Superior temporal gyrus (tissue), 1 donor: ENCODE measurements at regions not wholly inside any gene's neighbourhood (a gene's known extent, or its start where the extent isn't known, plus 50 kb on each side); places are given as distances from the start of the nearest gene placed in this dataset.
"Not testable (repeated sequence)": the region's sequence is repeated elsewhere in the genome, so short reads cannot be mapped to it uniquely, and the experiment has no call there.

Source experiments
- DNase-seq: peaks from one replicate; pipeline ENCODE4 v3.0.0-alpha.2; 2016; ENCODE audit errors: extremely low spot score

GRCh38 chr7:136533732-136534131 lies 334.7 kb upstream of the CHRM2 start:
- DNase-seq = no peak

- no peak for DNase-seq
These were observed 337.6 kb upstream of the CHRM2 start for GRCh38 chr7:136530831-136531230.

- DNase-seq = no peak
These were observed 340.1 kb upstream of the CHRM2 start for GRCh38 chr7:136528329-136528728.

GRCh38 chr7:136527554-136527953 lies 340.9 kb upstream of the CHRM2 start:
- DNase-seq = no peak

- DNase-seq = no peak
These were observed 341.9 kb upstream of the CHRM2 start for GRCh38 chr7:136526408-136527105.

DNA sequence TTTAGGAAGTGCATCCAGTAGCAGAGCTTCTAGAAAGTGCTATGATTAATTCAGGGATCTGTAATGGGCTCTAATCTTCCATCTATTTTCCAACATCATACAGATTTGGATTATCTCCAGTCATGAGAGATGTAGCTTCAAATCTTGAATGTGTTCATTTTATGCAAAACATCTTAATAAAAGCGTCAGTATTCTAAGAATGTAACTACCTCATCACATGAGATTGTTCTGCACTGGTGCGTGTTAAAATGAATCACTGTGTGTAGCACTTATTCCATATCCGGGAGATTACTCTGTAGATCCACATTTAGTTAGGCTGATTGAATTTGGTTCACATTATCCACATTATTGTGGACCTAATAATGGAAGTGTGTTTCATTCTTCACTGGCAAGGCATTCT lies 344.9 kb upstream of the CHRM2 start:
- DNase-seq = no peak

DNA sequence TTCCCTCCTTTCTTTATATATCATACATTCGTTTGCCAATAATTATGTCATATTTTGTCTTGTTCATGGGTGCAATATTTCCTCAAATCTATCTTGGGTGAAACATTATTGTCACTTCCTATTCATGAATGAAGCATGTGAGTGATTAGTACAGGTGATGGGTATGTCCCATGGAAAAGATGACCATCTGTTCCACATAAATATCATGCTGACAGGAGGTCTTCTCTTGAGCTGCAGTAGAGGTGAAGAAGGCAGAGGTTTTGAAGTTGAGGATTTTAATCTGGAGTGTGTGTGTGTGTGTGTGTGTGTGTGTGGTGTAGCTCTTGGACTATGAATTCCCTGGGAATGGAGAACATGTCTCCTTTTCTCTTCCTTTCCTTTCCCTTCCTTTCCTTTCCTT lies 350.5 kb upstream of the CHRM2 start:
- no peak for DNase-seq

DNA sequence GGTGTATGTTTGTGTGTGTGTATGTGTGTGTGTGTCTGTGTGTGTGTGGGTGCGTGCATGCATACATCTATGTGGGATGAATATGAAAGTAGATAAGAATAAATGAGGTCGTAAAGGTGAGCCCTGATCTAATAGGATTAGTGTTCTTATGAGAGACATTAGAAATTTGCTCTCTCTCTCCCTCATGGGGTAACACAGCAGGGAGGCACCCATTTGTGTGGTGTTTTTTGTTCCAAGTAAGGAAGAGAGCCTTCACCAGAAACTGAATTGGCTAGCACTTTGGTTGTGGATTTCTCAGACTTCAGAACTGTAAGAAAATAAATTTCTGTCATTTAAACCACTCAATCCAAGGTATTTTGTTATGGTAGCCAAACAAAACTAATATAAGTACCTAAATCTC lies 353.7 kb upstream of the CHRM2 start:
- DNase-seq = no peak

DNA sequence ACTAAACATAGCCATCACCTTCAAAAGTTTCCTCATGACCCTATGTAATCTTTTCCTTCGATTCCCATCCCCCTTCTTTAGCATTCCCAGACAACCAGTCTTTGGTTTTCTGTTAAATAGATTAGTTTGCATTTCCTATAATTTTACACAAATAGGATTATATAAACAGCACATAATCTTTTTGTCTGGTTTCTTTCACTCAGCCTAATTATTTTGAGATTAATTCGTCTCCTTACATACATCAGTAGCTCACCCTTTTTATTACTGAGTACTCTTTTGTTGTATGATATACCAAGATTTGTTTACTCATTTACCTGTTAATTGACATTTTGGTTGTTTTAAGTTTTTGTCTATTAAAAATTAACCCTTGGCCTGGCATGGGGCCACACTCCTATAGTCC lies 354.7 kb upstream of the CHRM2 start:
- DNase-seq = no peak

GRCh38 chr7:136509466-136509865 lies 359.0 kb upstream of the CHRM2 start:
- DNase-seq = no peak

GRCh38 chr7:136502162-136502561 lies 366.3 kb upstream of the CHRM2 start:
- no peak for DNase-seq

DNA sequence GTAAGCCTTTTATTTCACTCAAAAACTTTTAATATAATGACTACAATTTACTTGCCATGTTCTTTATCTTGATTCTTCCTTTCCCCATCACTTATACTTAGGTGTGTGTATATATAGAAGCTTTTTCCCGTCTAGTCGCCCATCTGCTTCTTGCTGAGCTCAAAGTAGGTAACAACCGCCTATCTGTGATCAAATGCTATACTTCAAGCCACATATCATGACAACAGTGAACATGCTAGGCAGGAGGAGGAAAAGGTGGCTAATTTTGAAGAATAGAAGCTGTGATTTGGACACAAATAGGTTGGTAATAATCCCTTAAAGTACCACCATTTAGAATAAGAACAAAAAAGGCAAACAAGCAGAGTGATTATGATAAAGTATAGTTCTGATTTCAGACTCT lies 367.3 kb upstream of the CHRM2 start:
- no peak for DNase-seq

DNA sequence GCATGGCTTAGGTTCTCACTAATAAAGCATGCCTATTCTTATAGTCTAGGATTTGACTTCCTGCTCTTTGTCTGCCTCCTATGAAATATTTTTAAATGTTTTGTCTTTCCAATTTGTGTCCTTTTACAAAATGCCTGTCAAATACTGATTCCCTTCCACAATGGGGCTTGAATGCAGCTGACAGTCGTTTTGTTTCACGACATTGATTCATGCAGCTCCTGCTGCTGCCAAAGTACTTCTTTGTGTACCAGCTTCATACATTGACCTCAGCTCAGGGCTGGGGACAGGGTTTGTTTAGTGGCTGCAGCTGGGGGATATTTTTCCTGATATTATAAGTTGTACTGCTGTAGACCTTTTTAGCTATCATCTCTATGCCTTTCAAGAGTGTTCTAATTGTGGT lies 371.9 kb upstream of the CHRM2 start:
- peak; percentile 53 for DNase-seq

DNA sequence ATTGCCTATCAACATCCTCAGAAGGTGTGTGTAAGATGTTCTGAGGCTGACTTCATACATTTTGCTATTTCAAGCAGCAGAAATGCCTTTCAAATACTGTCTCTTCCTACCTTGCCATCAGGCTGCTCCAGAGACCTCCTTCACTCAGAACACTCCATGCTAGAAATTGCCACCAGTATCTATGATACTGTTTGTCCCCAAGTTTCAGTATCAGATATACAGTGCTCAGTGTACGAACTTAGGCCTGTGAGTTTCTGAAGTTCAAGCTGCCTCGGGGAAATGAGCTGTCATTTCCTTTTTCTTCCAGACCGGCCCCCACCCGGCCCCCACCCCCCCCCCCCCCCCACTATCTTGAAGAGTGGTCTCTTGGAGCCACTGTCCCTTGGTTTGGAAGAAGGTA lies 373.4 kb upstream of the CHRM2 start:
- no peak for DNase-seq

GRCh38 chr7:136492366-136492765 lies 376.1 kb upstream of the CHRM2 start:
- DNase-seq = no peak

DNA sequence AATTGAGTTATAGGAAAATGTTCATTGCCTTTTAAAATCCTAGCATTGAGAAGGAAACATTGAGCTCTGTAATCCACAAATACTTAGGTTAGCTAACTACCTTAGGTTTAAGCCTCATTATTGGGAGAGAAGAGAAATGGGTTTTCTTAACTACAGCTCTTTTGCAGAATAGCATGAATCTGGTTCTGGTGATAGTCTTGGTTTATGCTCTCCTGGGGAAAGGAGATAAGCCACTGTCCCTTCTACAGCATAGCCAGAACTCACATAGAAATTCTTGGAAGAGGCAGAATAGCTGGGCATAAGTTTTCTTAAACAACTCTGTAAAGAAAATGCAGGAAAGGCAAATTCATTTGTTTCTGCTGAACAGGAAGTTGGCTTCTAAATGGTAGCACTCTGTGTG lies 378.6 kb upstream of the CHRM2 start:
- no peak for DNase-seq

DNA sequence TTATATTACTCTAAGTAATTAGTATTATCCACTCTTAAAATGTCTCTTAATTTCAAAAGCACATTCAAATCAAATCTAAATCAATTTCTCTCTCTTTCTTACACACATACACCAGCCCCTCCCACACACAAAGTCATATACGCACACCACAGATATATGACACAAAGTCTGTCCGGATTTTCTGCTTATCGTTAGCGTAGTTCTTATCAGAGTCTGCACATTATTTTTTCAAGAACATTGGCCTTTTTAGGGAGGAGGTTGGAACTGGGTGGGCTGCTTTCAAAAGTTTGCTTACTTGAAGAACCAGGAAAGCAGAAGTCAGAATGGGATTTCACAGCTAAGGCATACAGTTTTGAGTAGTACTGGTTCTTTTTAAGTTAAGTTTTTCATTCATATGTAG lies 387.6 kb upstream of the CHRM2 start:
- no peak for DNase-seq

DNA sequence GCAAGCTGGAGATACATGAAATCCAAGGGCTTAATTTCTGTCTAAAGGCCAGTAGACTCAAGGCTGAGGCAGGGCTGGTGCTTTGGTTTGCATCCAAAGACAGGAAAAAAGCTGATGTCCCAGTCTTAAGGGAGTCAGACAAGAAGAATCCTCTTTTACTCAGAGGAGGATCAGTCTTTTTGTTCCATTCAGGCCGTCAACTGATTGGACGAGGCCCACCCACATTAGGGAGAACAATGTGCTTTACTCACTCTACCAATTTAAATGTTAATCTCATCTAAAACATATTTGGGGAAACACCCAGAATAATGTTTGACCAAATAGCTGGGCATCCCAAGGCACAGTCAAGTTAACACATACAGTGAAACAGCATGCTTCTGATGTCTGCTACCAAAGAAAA lies 388.5 kb upstream of the CHRM2 start:
- DNase-seq = no peak

- DNase-seq = no peak
These were observed 398.3 kb upstream of the CHRM2 start for GRCh38 chr7:136470179-136470578.

DNA sequence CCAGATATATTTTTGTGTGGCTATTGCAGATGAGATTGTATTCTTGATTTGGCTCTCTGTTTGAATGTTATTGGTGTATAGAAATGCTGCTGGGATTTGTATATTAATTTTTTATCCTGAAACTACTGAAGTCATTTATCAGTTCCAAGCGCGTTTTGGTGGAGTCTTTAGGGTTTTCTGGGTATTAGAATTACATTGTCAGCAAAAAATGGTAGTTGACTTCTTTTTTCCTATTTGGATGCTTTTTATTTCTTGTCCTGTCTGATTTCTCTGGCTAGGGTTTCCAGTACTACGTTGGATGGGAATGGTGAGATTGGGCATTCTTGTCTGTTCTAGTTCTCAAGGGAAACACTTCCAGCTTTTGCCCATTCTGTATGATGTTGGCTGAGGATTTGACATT lies 415.5 kb upstream of the CHRM2 start:
- DNase-seq = no peak

DNA sequence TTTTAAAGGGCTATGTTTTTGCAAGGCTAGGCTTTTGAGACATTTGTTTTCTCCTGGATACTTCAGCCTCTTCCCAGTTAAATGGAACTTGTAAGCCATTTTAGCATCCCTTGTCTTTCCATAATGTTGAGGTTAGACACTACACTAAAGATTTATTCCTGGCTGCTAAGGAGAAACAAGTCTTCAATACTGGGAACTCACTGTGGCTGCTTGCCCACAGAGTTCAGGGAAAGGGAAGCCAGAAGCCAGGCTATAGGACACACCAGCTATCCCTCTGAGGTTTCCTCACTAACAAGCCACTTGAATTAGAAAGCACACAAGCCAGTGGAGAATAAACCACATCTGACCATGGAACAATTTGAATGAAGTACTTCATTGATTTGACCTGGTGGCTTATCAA lies 421.7 kb upstream of the CHRM2 start:
- DNase-seq = no peak

GRCh38 chr7:136441835-136442234 lies 426.6 kb upstream of the CHRM2 start:
- DNase-seq = no peak

DNA sequence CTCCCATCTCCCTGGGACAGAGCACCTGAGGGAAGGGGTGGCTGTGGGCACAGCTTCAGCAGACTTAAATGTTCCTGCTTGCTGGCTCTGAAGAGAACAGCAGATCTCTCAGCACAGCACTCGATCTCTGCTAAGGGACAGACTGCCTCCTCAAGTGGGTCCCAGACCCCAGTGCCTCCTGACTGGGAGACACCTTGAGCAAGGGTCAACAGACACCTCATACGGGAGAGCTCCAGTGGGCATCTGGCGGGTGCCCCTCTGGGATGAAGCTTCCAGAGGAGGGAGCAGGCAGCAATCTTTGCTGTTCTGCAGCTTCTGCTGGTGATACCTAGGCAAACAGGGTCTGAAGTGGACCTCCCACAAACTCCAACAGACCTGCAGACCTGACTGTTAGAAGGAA lies 436.7 kb upstream of the CHRM2 start:
- DNase-seq = not testable (repeated sequence)

DNA sequence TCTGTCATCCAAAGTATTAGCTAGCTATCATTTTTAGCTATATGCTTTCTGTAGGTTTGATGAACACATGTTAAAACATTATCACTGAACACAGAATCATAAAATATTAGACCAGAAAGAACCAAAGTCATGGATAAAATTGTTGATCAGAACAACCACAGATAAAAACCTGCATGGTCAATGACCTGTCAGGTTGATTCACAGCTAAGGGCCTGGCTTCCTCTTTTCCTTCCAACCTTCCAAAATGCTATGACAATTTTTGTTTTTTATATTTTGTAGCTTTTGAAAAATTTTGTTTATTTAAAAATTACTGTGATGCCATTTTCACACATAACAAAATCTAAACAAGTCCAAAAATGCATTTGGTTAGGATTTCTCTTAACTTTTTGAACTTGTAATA lies 444.4 kb upstream of the CHRM2 start:
- DNase-seq = no peak
